ENCODE measurements at regions not wholly inside any gene's neighbourhood (a gene's known extent, or its start where the extent isn't known, plus 50 kb on each side); places are given as distances from the start of the nearest gene placed in this dataset.

- TF ChIP-seq POLR2A (IDR thresholded peaks at IDR 0.05) = no peak
- TF ChIP-seq CTCF (IDR thresholded peaks at IDR 0.05 in 8 of 11, conservative IDR thresholded peaks at IDR 0.05 in 3 of 11) = no peak
- TF ChIP-seq POLR2AphosphoS5 (IDR thresholded peaks at IDR 0.05) = no peak
Observed at GRCh38 chr21:17712887-17713286, 100.2 kb upstream of the BTG3 start.

Measured in spleen (tissue), 7 donors.